Embryonic facial prominence (tissue), 1 donor: ENCODE measurements at regions not wholly inside any gene's neighbourhood (a gene's known extent, or its start where the extent isn't known, plus 50 kb on each side); places are given as distances from the start of the nearest gene placed in this dataset.

ENCODE experiments used
- DNase-seq: peaks from one replicate; pipeline ENCODE4 v3.0.0-alpha.2; 2016; ENCODE audit errors: extremely low spot score

DNA sequence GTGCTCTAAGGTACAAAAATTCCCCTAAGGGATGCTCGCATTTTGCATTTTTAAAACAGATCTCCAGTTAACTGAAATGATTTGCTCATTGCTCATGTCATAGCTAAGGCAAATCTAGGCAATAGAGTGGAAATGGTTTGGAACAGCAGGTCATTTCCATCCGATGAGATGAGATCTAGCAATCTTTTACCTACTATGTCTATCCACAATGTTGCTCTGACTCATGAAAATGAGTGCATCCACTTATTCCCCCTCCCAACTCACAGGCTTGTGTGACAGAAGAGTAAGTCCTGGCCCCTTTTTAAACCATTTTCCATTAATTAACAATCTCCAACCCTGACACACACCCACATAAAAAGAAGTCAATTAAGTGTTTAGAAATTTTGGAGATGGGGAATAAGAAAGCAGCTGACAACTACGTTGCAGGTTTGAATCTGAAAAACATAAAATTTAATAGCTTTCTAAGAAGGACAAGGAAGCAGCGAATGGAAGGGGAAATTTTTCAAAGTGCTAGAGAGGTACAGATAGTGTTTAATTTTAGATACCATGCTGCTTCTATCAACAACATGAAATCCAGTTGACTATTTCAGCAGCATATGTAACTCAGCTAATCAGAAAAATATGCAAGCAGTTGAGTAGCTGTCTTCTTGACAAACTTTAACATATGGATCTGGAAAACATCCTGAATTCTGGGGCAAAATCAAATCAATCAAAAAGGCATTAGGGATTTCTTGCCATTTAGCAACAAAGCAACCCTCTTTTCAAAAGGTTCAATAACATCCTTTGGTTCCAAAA, 112.0 kb downstream of the TMCO5A start:
- no peak for DNase-seq

DNA sequence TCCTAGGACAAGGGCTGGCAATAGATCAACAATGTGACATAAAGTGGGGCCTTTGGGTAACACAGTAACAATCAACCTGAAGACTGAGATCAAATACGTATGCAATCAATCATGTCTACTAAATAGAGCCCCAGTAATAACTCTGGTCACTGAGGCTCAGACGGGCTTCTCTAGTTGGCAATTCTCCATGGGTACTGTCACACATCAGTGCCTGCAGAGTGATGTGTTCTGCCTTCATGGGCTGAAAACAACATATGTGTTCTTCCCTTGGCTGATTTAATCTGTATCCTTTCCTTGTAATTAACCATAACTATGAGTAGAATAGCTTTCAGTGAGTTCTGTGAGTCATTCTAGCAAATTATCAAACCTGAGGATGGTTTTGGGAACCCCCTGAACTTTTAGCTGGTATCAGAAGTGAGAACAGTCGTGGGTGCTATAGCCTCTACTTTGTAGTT, 113.6 kb downstream of the TMCO5A start:
- DNase-seq, result no peak

DNA sequence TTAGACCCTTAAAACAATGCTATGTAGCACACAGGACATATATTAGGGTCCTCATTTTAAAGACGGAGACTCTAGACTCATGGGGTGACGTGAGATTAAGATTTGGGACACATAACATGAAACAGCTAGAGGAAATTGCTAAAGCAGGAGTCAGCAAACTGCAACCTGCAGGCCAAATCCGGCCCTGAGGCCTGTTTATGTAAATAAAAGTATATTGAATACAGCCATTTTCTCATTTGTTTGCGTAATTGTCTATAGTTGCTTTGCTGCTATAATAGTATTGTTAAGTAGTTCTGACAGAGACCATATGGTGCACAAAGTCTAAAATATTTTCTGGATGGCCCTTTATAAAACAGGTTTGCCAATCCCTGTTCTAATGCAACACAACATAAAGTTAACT, 115.5 kb downstream of the TMCO5A start:
- no peak for DNase-seq

DNA sequence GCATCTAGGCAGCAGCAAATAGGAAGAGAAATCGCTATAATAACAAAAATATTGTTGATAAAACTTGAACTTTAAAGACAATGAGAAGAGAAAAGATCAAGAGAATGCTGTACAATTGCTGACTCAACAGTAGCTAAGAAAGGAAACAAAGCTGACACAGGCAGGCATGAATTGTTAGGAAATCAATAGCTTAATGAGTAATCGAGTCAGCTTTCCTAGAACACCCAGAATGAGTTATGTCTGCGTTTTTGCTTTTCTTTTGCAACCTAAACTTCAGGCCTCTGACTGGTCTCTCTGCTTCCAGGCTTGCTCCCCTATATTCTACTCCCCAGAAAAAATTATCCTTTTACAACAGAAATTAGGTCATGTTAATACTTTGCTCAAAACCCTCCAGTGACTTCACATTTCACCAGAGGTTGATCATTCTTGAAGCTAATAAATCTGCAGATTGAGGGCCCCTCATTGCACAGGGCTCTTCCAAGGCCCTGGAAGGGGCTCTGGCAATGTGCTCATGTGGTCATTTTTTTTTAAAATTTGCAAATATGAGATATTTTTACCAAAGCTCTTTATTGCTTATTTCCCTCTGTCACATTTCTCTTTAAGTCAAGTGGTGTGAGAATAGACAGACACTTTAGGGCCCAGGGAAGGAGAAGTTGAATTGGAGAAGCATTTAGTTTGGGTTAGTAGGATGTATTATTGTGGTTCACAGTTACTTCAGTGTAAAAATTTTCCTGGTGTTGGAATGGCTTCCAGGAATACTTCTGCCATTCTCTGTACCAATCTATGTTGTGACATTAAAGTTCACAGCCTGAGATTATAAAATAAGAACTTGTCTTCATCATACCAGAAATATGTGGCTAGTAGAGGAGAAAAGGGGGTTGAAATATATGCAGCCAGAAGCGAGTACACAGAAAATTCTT, 116.3 kb downstream of the TMCO5A start:
- no peak for DNase-seq

DNA sequence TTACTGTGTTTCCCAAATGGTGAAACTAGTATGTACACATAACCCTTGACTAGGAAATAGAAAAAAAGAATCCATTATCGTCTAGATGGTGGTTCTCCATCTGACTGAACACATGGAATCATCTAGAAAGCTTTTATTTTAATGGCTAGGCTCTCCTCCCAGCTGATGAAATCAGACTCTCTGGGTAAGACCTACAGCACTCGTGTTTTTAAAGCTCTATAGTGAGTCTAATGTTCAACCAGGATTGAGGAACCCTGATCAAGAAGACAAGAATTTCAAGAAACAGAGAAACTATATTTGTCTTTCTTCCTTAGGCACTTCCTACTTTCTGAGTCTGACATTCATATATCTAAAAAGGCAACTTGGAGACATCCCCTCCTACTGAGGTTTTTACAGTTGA, 118.8 kb downstream of the TMCO5A start:
- DNase-seq, result no peak

DNA sequence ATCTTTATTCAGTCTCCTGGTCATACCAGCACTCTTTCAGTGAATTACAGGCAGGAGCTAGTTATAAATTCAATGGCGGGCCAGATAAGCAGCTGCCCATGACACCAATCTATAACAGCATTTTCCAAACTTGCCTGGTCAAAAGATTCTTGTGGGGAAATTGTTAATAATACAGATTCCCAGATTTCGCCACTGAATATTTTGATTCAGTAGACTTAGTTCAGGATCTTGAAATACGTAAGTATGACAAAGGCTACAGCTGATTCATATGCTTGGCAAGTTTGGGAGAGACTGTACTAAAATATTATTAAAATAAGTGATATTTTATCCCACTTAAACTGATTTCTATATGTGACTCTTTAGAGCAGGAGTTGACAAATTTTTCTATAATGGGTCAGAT, 119.3 kb downstream of the TMCO5A start:
- DNase-seq, result no peak

DNA sequence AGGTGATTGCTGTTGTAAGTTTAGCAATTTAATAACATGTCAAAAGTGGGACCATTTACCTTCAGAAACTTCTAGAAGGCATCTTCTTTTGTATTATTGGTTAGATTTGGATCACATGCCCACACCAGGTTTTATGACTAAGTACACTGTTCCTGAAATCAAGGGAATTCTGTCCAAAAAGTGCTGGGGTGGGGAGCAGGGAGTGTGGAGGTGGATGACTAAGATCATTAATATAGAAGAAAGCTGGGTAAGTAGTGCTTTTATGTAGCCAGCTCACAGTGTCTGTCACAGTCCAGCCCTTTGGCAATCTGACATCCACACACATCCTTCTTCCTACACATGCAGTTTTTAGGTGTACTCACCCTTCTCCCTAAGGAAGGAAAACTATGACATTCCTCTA, 120.0 kb downstream of the TMCO5A start:
- DNase-seq, result no peak

DNA sequence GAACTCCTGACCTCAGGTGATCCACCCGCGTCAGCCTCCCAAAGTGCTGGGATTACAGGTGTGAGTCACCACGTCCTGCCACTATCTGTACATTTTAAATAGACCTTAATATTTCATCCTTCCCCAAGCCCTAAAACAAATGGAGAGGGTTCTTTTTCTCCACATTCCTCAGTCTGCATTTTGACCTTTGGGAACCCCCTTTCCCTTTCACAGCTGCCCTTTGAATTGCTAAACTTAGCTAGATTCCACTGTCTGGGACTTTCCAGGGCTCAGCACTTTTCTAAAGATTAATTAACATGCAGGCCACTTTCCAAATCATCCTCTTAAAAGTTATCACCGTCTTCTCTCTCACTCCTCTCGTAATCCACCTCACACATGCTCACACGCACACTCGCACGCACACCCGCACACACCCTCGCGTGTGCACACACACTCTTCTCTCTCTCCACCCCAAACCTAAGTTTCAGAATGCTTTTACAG, 124.2 kb downstream of the TMCO5A start:
- DNase-seq, result no peak

DNA sequence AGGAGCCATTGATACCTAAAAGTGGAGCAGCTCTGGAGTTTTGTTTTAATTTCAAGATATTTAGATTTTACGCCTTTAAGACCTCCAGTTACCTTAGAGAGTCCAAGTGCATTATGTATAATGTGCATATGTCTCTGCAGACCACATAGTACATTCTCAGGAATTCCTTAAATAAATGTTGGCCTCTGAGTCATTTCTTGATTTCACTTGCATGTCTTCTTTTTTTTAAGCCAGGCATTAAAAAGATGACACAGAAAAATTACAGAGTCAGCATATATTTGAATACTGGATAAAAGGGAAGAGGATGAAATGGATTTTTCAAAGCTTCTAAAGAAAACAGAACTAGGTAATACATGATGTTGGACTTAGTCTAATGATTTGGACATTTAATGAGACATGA, 125.2 kb downstream of the TMCO5A start:
- DNase-seq, result no peak

DNA sequence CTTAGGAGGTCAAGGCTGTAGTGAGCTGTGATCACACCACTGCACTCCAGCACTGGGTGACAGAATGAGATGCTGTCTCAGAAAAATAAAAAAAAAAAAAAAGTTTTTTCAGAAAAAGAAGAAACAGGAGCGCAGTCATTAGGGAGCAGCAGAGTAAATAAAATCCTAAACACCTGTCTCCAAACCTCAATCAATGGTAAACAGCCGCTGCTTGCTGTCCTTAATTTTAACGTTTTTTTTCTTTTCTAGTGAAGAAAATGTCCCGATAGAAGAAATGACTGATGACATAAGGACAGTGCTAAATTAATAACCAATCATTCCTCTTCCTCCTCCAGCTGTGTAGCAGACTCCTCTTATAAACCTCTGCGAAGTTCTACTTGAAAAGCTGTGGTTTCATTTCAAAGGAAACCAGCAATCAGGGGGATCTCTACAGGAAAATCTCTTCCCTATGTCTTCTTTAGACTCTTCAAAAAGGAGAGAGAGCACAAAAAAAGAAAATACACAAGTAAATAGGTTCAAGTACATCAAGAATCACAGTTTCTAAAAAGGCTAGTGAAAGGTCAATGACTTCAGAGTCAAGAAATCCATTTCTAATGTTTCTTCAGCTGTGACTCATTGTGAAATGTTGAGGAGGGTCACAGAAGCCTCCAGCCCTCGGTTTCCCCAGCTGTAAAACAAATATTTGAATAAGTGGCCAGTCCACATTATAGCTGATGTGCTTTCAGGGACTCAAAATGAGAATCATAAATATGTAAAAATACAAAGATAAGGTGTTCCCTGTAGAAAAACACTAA, 127.6 kb downstream of the TMCO5A start:
- no peak for DNase-seq

DNA sequence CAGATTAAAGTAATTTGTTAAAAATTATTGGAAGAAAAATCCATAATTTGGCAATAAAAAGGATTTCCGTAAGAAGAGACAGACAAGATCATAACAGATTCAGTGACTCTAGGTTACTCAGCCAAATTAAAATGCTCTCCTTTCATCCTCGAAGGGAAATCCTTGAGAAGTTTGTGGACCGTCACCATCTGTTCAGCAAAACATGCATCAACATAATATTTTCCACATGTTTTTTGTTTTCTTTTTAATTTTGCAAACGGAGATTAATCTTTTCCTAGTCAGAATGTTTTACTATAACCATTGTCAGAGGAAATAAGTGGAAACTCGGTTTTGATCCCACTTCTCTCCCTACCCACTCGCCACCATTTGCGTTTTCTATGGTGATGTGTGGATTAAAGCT, 128.3 kb downstream of the TMCO5A start:
- DNase-seq, result no peak

DNA sequence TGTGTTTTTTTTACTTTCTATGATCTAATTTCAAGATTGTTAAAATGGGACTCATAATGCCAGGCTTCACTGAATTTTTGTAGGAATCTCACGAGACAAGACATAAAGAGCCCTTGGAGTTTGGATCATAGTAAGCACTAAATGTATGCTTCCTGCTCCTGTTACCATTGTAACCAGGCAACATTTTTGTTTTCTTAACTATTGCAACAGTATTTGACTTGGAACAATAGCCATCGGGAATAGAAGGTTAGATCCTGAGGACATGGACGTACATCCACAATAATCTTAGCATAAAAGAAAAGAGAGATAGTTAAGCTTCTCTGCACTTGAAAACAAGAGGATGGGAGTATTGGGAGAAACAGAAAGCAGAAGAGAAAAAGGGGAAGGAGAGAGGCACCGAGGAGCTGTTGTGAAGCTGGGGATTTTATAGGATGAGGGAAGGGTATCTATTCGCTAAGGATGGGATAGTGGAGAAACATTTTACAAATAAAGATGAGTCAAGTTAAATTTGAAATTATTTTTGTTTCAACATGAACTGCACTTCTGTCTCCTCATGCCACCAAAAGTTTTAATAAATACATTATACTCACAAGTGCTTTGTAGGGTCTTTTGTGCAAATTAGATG, 131.4 kb downstream of the TMCO5A start:
- no peak for DNase-seq

DNA sequence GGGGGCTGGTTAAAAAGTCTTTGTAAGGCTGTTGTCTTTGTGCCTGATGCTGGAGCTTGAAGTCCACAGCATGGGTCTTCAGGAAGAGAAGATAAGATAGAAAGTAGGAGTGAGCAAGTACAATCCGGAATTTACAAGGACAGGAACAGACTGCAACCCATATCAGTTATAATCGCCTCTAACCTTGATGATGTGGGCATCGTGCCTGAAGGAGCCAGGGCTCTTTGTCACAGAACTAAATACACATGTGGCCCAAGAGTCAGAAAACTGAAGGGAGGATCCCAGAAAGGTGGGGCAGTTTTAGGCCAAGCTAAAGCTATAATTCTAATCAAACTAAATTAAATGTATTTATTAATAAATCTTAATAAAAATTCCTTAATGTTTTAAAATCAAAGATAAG, 132.2 kb downstream of the TMCO5A start:
- DNase-seq, result no peak

DNA sequence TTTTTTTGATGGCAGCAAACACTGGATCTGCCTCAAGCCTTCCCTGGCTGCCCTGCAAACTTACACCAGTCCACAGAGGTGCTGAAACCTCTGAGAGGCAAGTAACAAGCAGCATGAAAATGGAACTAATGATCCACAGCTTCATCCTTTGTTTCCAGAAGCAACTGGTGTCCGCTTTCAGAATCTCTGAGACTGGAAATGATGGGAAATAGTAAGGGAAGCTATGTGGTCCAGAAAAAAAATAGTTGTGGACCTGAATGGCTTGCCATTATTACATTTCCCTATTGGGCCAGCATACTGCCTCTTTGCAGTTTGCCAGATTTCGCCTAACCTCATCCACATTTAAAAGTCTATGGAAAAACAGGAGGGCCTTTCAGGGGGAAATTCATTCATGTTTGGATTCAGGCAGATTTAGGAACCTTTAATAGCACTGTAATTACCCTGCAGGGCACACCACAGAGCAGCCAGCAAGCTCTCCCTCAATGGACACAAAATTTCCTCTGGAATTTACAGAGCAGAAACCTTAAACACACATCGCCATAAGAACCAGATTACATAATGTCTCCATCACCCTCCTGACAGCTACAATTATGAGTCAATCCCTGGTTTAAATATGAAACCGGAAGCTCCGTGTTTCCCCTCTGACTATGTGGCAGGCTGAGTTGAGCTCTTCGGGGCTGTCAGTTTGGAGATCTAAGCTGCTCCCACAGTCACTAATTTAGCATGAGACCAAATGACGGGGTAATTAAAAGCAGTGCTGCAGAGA, 134.4 kb downstream of the TMCO5A start:
- DNase-seq, result peak; percentile 76

DNA sequence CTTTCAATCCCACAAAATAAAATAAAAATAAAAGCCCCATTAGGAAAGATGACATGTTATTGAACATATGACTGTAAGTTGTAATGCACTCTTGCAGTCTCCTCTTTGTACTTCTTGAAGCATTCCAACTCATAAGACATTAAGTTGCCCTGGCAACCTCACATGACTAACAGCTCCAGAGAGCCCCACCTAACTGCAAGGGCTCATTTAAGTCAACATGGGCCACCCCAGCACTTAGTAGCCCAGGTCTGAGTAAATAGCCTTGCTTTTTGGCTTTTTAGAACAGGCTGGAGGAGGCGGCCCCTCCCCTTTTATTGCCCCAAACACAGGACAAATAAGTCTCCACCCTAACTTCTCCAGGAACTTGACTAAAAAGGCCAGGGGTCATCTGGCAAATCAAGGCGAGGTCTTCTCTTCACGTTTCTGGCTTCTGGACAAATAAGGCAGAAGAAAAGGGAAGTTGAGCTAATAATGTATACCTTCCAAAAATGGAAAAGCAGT, 135.1 kb downstream of the TMCO5A start:
- no peak for DNase-seq

DNA sequence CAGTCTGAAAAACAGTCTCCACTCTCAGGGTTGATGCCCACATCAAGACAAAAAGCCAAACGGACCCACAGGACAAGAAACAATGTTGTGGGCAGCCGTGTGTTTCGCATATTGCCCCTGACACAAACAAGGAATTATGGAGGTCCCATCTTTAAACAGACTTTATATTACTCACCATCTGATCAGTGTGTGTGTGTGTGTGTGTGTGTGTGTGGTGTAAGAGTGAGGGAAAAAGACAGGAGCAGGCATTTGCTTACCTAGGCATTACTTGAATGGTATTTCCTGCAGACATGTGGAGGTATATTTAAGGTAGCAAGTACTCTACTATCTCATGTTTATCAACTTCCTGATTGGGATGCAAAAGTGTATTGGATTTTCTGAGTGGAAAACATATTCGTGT, 136.3 kb downstream of the TMCO5A start:
- no peak for DNase-seq

DNA sequence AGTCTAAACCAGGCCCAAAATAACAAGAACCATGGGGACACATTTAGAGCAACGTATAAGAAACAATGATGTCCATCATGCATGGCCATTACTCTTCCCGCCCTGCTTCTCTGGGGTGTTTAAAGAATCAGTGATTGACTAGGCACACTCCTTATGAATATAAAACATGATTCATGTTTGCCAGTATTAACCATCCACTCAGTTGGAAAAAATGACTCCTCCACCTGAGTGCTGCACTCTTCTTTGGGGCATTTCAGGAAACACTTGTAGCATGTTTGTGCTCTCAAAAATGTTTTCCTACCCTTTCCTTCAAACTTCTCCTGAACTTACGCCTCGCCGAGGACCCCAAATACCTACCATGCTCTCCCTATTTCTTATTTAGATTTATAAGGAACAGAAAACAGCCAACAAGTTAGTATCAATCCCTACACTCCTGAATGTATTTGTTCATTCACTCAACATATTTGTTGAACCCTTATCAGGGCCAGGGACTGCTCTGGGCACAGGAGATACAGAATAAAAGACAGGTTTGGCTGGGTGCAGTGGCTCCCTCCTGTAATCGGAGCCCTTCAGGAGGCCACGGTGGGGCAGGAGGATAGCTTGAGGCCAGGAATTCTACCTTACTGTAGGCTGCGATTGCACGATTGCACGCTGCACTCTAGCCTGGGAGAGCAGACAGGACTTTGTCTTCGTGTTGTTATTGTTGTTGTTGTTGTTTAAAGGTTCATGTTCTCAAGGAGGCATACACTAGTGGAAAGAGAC, 137.0 kb downstream of the TMCO5A start:
- DNase-seq, result no peak

DNA sequence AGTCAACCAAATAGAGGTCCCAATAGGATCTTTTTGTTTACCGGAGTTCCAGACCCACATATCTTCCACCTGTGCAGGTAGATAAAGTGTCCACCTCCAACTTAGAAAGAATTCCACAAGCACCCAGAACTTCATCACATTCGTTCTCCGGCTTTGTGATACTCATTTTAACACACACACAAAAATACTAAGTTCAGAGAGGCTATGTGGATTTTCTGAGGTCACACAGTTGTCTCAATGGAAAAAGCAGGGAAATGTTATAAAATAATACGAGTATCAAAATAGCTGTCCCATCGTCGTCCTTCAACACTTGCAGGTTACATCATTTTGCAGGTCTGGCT, 137.5 kb downstream of the TMCO5A start:
- no peak for DNase-seq

DNA sequence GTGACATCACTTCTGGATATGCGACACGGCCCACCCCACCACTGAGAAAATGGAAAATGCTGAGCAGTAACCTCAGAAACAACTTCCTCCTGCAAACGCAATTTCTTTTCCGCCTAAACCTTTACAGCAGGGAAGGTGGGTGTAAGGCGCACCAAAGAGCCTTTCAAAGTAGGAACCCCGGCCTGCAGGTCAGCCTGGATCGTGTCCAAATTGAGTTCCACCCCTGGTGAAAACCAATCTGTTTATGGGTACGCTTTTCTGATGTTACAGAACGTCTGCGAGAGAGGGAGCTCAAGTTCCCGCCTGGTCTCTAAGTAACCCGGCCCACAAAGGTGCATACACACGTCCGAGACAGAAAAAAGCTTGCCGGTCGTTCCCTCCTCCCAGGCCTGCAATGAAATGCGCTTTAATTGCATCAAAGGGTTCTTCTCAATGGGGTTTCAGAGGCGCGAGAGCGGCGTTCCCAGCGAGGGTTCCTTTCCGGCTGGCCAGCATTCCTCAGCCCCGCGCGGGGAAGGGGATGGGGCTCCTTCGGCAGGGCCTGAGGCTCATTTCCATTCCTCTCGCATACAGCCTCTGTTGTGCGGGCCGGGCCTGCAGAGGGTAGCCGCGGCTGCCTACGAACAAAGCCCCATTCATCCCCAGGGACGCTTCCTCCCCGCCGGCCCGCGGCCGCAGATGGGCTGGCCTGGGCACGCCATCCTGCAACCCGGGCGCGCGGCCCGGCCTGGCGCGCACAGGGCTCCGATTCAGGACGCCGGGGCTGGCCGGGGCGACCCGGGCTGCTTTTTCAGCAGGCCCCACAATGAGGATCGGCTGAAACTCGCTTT, 138.1 kb downstream of the TMCO5A start:
- peak; percentile 79 for DNase-seq
